ENCODE measurements at regions not wholly inside any gene's neighbourhood (a gene's known extent, or its start where the extent isn't known, plus 50 kb on each side); places are given as distances from the start of the nearest gene placed in this dataset.

GRCh38 chr7:136266457-136266856, 289.3 kb upstream of the MTPN start:
- TF ChIP-seq CTCF (IDR thresholded peaks at IDR 0.05): no peak
- no peak for TF ChIP-seq POLR2A (IDR thresholded peaks at IDR 0.05)

Measured in prostate gland (tissue), 2 donors.